Astrocyte (in vitro differentiated cells and primary cell): ENCODE measurements at regions not wholly inside any gene's neighbourhood (a gene's known extent, or its start where the extent isn't known, plus 50 kb on each side); places are given as distances from the start of the nearest gene placed in this dataset.

Experiments
- CTCF ChIP-seq: IDR thresholded peaks from 2 replicates; pipeline ENCODE4 v1.5.1; 2011; ENCODE audit warnings: low read depth, mild to moderate bottlenecking, inconsistent platforms, low read length, moderate library complexity; ENCODE audit not compliant: insufficient read depth
- EZH2 ChIP-seq: IDR thresholded peaks from 2 replicates; pipeline ENCODE4 v1.6.1; 2012; ENCODE audit warnings: mild to moderate bottlenecking, low read length, inconsistent platforms; ENCODE audit not compliant: insufficient read depth

GRCh38 chr15:70237626-70238025 lies 139.9 kb upstream of the TLE3 start:
- no peak for TF ChIP-seq CTCF
- TF ChIP-seq EZH2: no peak
